Type B pancreatic cell (in vitro differentiated cells): ENCODE measurements at regions not wholly inside any gene's neighbourhood (a gene's known extent, or its start where the extent isn't known, plus 50 kb on each side); places are given as distances from the start of the nearest gene placed in this dataset.

Experiments
- DNase-seq: peaks from one replicate; pipeline ENCODE4 v3.0.0; 2021; ENCODE audit warnings: mixed read lengths; ENCODE audit not compliant: unreplicated experiment; ENCODE audit errors: extremely low spot score
- H3K27ac Mint-ChIP-seq: 2 replicates; pipeline ENCODE4 v1.8.0; 2021; ENCODE audit warnings: mild to moderate bottlenecking, mixed read lengths
- H3K27me3 Mint-ChIP-seq: 2 replicates; pipeline ENCODE4 v1.8.0; 2021; ENCODE audit warnings: mixed read lengths
- H3K36me3 Mint-ChIP-seq: 2 replicates; pipeline ENCODE4 v1.8.0; 2021; ENCODE audit warnings: mixed read lengths
- H3K4me1 Mint-ChIP-seq: one replicate; pipeline ENCODE4 v1.8.0; 2021; ENCODE audit warnings: mixed read lengths; ENCODE audit not compliant: unreplicated experiment
- H3K4me3 Mint-ChIP-seq: 2 replicates; pipeline ENCODE4 v1.8.0; 2021; ENCODE audit warnings: mild to moderate bottlenecking, mixed read lengths
- H3K9me3 Mint-ChIP-seq: 2 replicates; pipeline ENCODE4 v1.8.0; 2021; ENCODE audit warnings: mixed read lengths
- CTCF ChIP-seq: fragments of 200-600 bp; sonication (generic); conservative IDR thresholded peaks from 2 replicates; pipeline ENCODE4 v1.5.0; 2021; ENCODE audit warnings: antibody characterized with exemption, mild to moderate bottlenecking

- DNase-seq = no peak
- no peaks in the 10 kb centered on the region for H3K36me3 Mint-ChIP-seq
- TF ChIP-seq CTCF = no peak
- no peaks in the 10 kb centered on the region for H3K9me3 Mint-ChIP-seq
- peaks cover 38% of the 10 kb centered on the region for H3K4me1 Mint-ChIP-seq
- no peaks in the 10 kb centered on the region for H3K27me3 Mint-ChIP-seq
- no peak overlapping the region for H3K27ac Mint-ChIP-seq
- H3K4me3 Mint-ChIP-seq = no peak overlapping the region
Observed at GRCh38 chr16:79765901-79766394, 165.4 kb upstream of the MAF start.

DNA sequence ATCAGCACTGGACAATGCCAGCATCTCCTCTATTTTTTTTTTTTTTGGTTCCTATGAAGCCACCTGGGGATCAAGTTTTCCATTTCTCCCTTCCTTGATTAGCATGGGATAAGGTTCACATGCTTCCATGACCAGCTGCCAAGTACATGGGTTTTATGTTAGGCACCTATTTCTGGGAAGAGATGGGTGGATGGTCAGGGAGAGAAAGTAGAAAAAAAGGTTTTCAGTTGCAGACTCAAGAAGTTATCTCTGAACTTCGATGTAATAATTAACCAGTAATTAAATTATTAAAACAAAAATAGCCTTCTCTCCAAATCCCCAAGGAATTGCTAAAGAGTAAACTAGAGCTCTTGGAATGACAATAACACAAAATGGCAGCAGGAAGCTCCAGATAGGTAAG is 164.9 kb upstream of the MAF start:
- peaks cover 33% of the 10 kb centered on the region for H3K4me1 Mint-ChIP-seq
- H3K4me3 Mint-ChIP-seq = no peak overlapping the region
- no peaks in the 10 kb centered on the region for H3K9me3 Mint-ChIP-seq
- H3K36me3 Mint-ChIP-seq = no peaks in the 10 kb centered on the region
- H3K27me3 Mint-ChIP-seq = no peaks in the 10 kb centered on the region
- no peak overlapping the region for H3K27ac Mint-ChIP-seq
- DNase-seq = no peak
- no peak for TF ChIP-seq CTCF

GRCh38 chr16:79764415-79765110 is 164.0 kb upstream of the MAF start:
- Mint-ChIP-seq H3K27me3 (no peaks in the 10 kb centered on the region), H3K4me1 (peaks cover 28% of the 10 kb centered on the region), H3K9me3 (no peaks in the 10 kb centered on the region), H3K27ac (no peak overlapping the region), H3K4me3 (no peak overlapping the region), H3K36me3 (no peaks in the 10 kb centered on the region)
- no peak for DNase-seq
- TF ChIP-seq CTCF = no peak

DNA sequence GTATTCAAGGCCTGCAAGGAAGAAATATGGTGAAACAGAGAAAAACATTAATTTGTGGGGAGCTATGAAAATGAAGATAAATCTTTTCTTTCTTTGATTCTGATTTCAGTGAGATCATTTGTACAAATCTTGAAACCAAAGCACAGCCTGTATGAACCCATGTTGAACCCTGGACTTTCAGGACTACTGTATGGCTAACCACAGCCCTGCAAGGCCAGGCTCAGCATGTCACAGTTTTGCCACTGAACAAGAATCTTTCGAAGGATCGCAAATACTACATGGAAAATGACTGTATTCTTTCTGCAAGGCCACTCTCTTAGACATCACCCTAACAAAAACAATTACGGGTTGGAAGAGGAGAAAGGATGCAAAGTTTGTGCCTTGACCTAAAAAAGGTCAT is 161.7 kb upstream of the MAF start:
- TF ChIP-seq CTCF = no peak
- peaks cover 8% of the 10 kb centered on the region for H3K4me1 Mint-ChIP-seq
- H3K9me3 Mint-ChIP-seq = no peaks in the 10 kb centered on the region
- H3K27me3 Mint-ChIP-seq = no peaks in the 10 kb centered on the region
- no peak overlapping the region for H3K4me3 Mint-ChIP-seq
- DNase-seq = no peak
- H3K36me3 Mint-ChIP-seq = no peaks in the 10 kb centered on the region
- H3K27ac Mint-ChIP-seq = no peak overlapping the region

DNA sequence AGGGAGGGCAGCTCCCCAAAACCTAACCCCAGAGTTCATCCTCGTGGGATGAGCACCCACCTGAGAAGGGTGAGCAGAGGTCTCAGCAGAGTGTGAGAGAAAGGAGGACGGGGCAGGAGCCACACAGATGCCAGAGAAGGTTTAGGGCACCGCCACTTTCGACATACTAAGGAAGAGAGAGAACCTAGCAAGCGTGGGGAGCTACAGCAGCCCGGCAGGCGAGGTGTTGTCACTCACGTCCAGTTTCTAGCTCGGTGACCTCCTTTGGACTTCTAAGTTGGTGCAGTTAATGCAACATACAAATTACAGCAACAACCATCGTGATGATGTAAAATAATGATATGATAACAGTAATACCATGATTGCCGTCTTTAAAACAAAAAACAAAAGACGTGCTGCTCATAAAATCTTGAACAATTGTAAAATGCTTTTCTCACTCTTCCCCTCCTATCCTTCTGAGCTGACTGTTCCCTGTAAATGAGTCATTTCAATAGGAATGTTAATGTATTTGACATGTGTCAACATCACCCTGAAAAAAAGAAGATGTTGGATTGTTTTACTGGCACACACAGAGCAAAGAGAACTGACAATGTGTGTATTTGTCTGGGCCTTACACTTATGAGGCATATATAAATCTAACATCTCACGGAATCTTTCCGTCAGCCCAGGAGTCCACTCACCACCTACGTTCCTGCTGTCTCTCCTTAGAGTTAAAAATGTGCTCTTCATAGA is 158.2 kb upstream of the MAF start:
- no peak for DNase-seq
- no peak overlapping the region for H3K4me3 Mint-ChIP-seq
- peaks cover 4% of the 10 kb centered on the region for H3K9me3 Mint-ChIP-seq
- no peak for TF ChIP-seq CTCF
- no peak overlapping the region for H3K27ac Mint-ChIP-seq
- no peaks in the 10 kb centered on the region for H3K27me3 Mint-ChIP-seq
- H3K4me1 Mint-ChIP-seq = peaks cover 14% of the 10 kb centered on the region
- H3K36me3 Mint-ChIP-seq = no peaks in the 10 kb centered on the region
